22Rv1 (cell line): ENCODE measurements at regions not wholly inside any gene's neighbourhood (a gene's known extent, or its start where the extent isn't known, plus 50 kb on each side); places are given as distances from the start of the nearest gene placed in this dataset.

ENCODE experiments used
- ZFX ChIP-seq: fragments of 450-650 bp; IDR thresholded peaks from 2 replicates; pipeline ENCODE4 v1.6.1; 2017; ENCODE audit warnings: antibody characterized with exemption, borderline replicate concordance
- TF ChIP-seq, protein P1 (sequence below): fragments of 450-650 bp; IDR thresholded peaks from 2 replicates; pipeline ENCODE4 v1.5.1; 2017; ENCODE audit warnings: mild to moderate bottlenecking

DNA sequence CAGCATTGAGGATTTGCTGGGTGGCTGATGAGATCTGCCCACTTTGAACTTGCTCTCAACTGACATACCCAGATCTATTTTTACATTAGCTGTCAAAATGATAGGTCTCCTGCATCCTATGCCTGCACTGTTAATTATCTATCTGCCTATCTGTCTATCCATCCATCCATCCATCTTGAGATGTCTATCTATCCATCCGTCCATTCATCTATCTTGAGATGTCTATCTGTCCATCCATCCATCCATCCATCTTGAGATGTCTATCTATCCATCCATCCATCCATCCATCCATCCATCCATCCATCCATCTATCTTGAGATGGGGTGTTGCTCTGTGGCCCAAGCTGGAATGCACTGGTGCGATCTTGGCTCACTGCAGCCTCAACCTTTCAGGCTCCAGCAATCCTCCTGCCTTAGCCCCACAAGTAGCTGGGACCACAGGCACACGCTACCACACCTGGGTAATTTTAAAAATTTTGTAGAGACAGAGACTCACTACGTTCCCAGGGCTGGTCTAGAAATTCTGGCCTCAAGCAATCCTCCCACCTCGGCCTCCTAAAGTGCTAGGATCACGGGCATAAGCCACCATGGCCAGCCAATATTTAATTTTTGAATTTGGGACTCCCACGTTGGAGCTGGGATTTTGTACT lies 159.4 kb upstream of the NSMCE3 start:
- TF ChIP-seq, protein P1, sequence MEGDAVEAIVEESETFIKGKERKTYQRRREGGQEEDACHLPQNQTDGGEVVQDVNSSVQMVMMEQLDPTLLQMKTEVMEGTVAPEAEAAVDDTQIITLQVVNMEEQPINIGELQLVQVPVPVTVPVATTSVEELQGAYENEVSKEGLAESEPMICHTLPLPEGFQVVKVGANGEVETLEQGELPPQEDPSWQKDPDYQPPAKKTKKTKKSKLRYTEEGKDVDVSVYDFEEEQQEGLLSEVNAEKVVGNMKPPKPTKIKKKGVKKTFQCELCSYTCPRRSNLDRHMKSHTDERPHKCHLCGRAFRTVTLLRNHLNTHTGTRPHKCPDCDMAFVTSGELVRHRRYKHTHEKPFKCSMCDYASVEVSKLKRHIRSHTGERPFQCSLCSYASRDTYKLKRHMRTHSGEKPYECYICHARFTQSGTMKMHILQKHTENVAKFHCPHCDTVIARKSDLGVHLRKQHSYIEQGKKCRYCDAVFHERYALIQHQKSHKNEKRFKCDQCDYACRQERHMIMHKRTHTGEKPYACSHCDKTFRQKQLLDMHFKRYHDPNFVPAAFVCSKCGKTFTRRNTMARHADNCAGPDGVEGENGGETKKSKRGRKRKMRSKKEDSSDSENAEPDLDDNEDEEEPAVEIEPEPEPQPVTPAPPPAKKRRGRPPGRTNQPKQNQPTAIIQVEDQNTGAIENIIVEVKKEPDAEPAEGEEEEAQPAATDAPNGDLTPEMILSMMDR: no peak
- no peak for TF ChIP-seq ZFX
